Neural crest cell (in vitro differentiated cells): ENCODE measurements at regions not wholly inside any gene's neighbourhood (a gene's known extent, or its start where the extent isn't known, plus 50 kb on each side); places are given as distances from the start of the nearest gene placed in this dataset.
"Not testable (repeated sequence)": the region's sequence is repeated elsewhere in the genome, so short reads cannot be mapped to it uniquely, and the experiment has no call there.

ENCODE experiments used
- DNase-seq: peaks from one replicate; pipeline ENCODE4 v3.0.0; 2021; ENCODE audit warnings: low read depth, mixed read lengths, low spot score
- H3K27ac Mint-ChIP-seq: one replicate; pipeline ENCODE4 v1.8.0; 2021; ENCODE audit warnings: mild to moderate bottlenecking, mixed read lengths; ENCODE audit not compliant: unreplicated experiment
- H3K27me3 Mint-ChIP-seq: 2 replicates; pipeline ENCODE4 v1.8.0; 2021; ENCODE audit warnings: low read depth, mild to moderate bottlenecking, mixed read lengths
- H3K36me3 Mint-ChIP-seq: 2 replicates; pipeline ENCODE4 v1.8.0; 2021; ENCODE audit warnings: low read depth, mild to moderate bottlenecking, mixed read lengths
- H3K4me1 Mint-ChIP-seq: 2 replicates; pipeline ENCODE4 v1.8.0; 2021; ENCODE audit warnings: mixed read lengths
- H3K4me3 Mint-ChIP-seq: one replicate; pipeline ENCODE4 v1.8.0; 2021; ENCODE audit warnings: mild to moderate bottlenecking, mixed read lengths
- H3K9me3 Mint-ChIP-seq: 2 replicates; pipeline ENCODE4 v1.8.0; 2021; ENCODE audit warnings: mixed read lengths
- CTCF ChIP-seq: fragments of 200-600 bp; sonication (generic); conservative IDR thresholded peaks from 2 replicates; pipeline ENCODE4 v1.5.0; 2021; ENCODE audit warnings: antibody characterized with exemption, mild to moderate bottlenecking

- no peaks in the 10 kb centered on the region for H3K27me3 Mint-ChIP-seq
- H3K27ac Mint-ChIP-seq: peak overlapping the region; percentile 81
- H3K4me1 Mint-ChIP-seq: peaks cover 25% of the 10 kb centered on the region
- H3K4me3 Mint-ChIP-seq: no peak overlapping the region
- DNase-seq: no peak
- no peaks in the 10 kb centered on the region for H3K9me3 Mint-ChIP-seq
- no peak for TF ChIP-seq CTCF
- H3K36me3 Mint-ChIP-seq: no peaks in the 10 kb centered on the region
Observed at GRCh38 chr17:72381597-72382397, 261.0 kb downstream of the SOX9 start.

GRCh38 chr17:72382971-72383722 lies 262.3 kb downstream of the SOX9 start:
- H3K27ac Mint-ChIP-seq: no peak overlapping the region
- no peaks in the 10 kb centered on the region for H3K27me3 Mint-ChIP-seq
- no peaks in the 10 kb centered on the region for H3K9me3 Mint-ChIP-seq
- TF ChIP-seq CTCF: no peak
- no peaks in the 10 kb centered on the region for H3K36me3 Mint-ChIP-seq
- no peak overlapping the region for H3K4me3 Mint-ChIP-seq
- DNase-seq: peak; percentile 43
- peaks cover 27% of the 10 kb centered on the region for H3K4me1 Mint-ChIP-seq

GRCh38 chr17:72385475-72385874 lies 264.7 kb downstream of the SOX9 start:
- Mint-ChIP-seq H3K4me3 (no peak overlapping the region), H3K4me1 (peaks cover 23% of the 10 kb centered on the region), H3K9me3 (no peaks in the 10 kb centered on the region), H3K27me3 (no peaks in the 10 kb centered on the region), H3K27ac (no peak overlapping the region), H3K36me3 (no peaks in the 10 kb centered on the region)
- no peak for DNase-seq
- TF ChIP-seq CTCF: no peak

GRCh38 chr17:72386173-72386572 lies 265.4 kb downstream of the SOX9 start:
- H3K4me1 Mint-ChIP-seq: peaks cover 23% of the 10 kb centered on the region
- H3K27ac Mint-ChIP-seq, H3K36me3 Mint-ChIP-seq, H3K27me3 Mint-ChIP-seq, H3K9me3 Mint-ChIP-seq, H3K4me3 Mint-ChIP-seq, DNase-seq: not testable (repeated sequence)

- Mint-ChIP-seq H3K36me3 (no peaks in the 10 kb centered on the region), H3K4me3 (no peak overlapping the region), H3K4me1 (peaks cover 22% of the 10 kb centered on the region), H3K27me3 (no peaks in the 10 kb centered on the region), H3K27ac (no peak overlapping the region), H3K9me3 (no peaks in the 10 kb centered on the region)
- no peak for TF ChIP-seq CTCF
- no peak for DNase-seq
Observed at GRCh38 chr17:72386619-72387237, 265.9 kb downstream of the SOX9 start.
